PC-3 (cell line): ENCODE measurements at regions not wholly inside any gene's neighbourhood (a gene's known extent, or its start where the extent isn't known, plus 50 kb on each side); places are given as distances from the start of the nearest gene placed in this dataset.

Experiments
- ATAC-seq: fragments of 200-7000 bp; cut with Tn5 transposase; 2 replicates; pipeline ENCODE4 v1.9.1; 2020; ENCODE audit warnings: mild to moderate bottlenecking, moderate library complexity
- BruUV-seq: library from RNA; stranded (reverse); fragments of 400-500 nt; replicated peaks from 2 replicates; lab custom pipeline; 2021; lab: Mats Ljungman, UMichigan
- CTCF ChIA-PET: fragments of 300-600 bp; sonication (Branson Sonifier 250); formaldehyde crosslinking; loops from one replicate; lab custom pipeline; 2022; ENCODE audit warnings: antibody characterized with exemption; lab: Charles Lee
- POLR2A ChIA-PET: fragments of 300-600 bp; sonication (Branson Sonifier 250); formaldehyde crosslinking; loops from one replicate; lab custom pipeline; 2022; ENCODE audit warnings: antibody characterized with exemption; ENCODE audit not compliant: unreplicated experiment; lab: Charles Lee
- DNase-seq: peaks from one replicate; pipeline ENCODE4 v3.0.0-alpha.2; 2015
- H2AFZ ChIP-seq: fragments of 300-600 bp; sonication (generic); 2 replicates; pipeline ENCODE4 v1.6.0; 2016; ENCODE audit warnings: antibody characterized with exemption, low read length
- H3F3A ChIP-seq: fragments of 300-600 bp; sonication (generic); one replicate; pipeline ENCODE4 v1.6.0; 2017; ENCODE audit warnings: antibody characterized with exemption, low read length, control low read depth, mild to moderate bottlenecking; ENCODE audit not compliant: unreplicated experiment
- H3K27ac ChIP-seq: fragments of 300-600 bp; sonication (generic); 2 replicates; pipeline ENCODE4 v1.5.1; 2016; ENCODE audit warnings: mild to moderate bottlenecking, low read length
- H3K27me3 ChIP-seq: fragments of 300-600 bp; sonication (generic); 2 replicates; pipeline ENCODE4 v1.6.1; 2016; ENCODE audit warnings: low read length, mixed read lengths
- H3K36me3 ChIP-seq: fragments of 300-600 bp; sonication (generic); 2 replicates; pipeline ENCODE4 v1.6.1; 2016; ENCODE audit warnings: low read depth, mixed run types, low read length, mixed read lengths
- H3K4me1 ChIP-seq: fragments of 300-600 bp; sonication (generic); 2 replicates; pipeline ENCODE4 v1.5.1; 2016; ENCODE audit warnings: low read length; ENCODE audit not compliant: insufficient read depth
- H3K4me2 ChIP-seq: fragments of 300-600 bp; sonication (generic); 2 replicates; pipeline ENCODE4 v1.6.0; 2016; ENCODE audit warnings: low read length
- H3K4me3 ChIP-seq: fragments of 300-600 bp; sonication (generic); 2 replicates; pipeline ENCODE4 v1.5.1; 2016; ENCODE audit warnings: mild to moderate bottlenecking, low read length, mixed read lengths
- H3K79me2 ChIP-seq: fragments of 300-600 bp; sonication (generic); 2 replicates; pipeline ENCODE4 v1.6.1; 2017; ENCODE audit warnings: low read length, mixed read lengths
- H3K9ac ChIP-seq: fragments of 300-600 bp; sonication (generic); 2 replicates; pipeline ENCODE4 v1.6.0; 2016; ENCODE audit warnings: mild to moderate bottlenecking, low read length
- H3K9me2 ChIP-seq: fragments of 300-600 bp; sonication (generic); replicated peaks from 2 replicates; pipeline ENCODE4 v1.6.1; 2016; ENCODE audit warnings: mixed run types, low read length, mixed read lengths
- H3K9me3 ChIP-seq: fragments of 300-600 bp; sonication (generic); 2 replicates; pipeline ENCODE4 v1.6.1; 2016; ENCODE audit warnings: low read length, mixed read lengths
- H4K20me1 ChIP-seq: fragments of 300-600 bp; sonication (generic); 2 replicates; pipeline ENCODE4 v1.6.1; 2016; ENCODE audit warnings: low read length, mixed read lengths
- CTCF ChIP-seq: fragments of 300-600 bp; sonication (generic); conservative IDR thresholded peaks from 2 replicates; pipeline ENCODE4 v1.5.1; 2017; ENCODE audit warnings: antibody characterized with exemption, low read depth, mild to moderate bottlenecking, low read length
- EZH2 ChIP-seq: fragments of 300-600 bp; sonication (generic); IDR thresholded peaks from one replicate; pipeline ENCODE4 v1.6.1; 2017; ENCODE audit warnings: antibody characterized with exemption, mild to moderate bottlenecking, low read length; ENCODE audit not compliant: unreplicated experiment
- EZH2phosphoT487 ChIP-seq: fragments of 300-600 bp; sonication (generic); IDR thresholded peaks from 2 replicates; pipeline ENCODE4 v1.6.1; 2018; ENCODE audit warnings: mild to moderate bottlenecking, antibody characterized with exemption, low read length, borderline replicate concordance
- intact Hi-C: fragments of 100-400 bp; cut with micrococcal nuclease; formaldehyde crosslinking; loops from 2 replicates; pipeline ENCODE4 v1.9.0; 2023

- no TSS peak for BruUV-seq
- Histone ChIP-seq H3K9me3 (no peaks in the 10 kb centered on the region), H3K9me2 (no peaks in the 10 kb centered on the region), H3K9ac (no peak overlapping the region), H4K20me1 (no peaks in the 10 kb centered on the region), H3F3A (no peaks in the 10 kb centered on the region), H3K27me3 (0 out of 2 replicates have a peak, but pooled peaks cover 6% of the 10 kb centered on the region), H3K4me3 (no peak overlapping the region), H3K79me2 (no peaks in the 10 kb centered on the region), H2AFZ (no peak overlapping the region), H3K36me3 (no peaks in the 10 kb centered on the region), H3K27ac (no peak overlapping the region), H3K4me1 (no peaks in the 10 kb centered on the region), H3K4me2 (no peak overlapping the region)
- POLR2A ChIA-PET = no interaction called here
- DNase-seq (no peak), ATAC-seq (no peak)
- CTCF ChIA-PET = no interaction called here
- intact Hi-C loops = no loop called here
- TF ChIP-seq CTCF (no peak), EZH2phosphoT487 (no peak), EZH2 (no peak)
Observed at GRCh38 chr4:18401868-18402267, 380.3 kb upstream of the LCORL start.

GRCh38 chr4:18401425-18401824 lies 379.9 kb upstream of the LCORL start:
- ATAC-seq = no peak
- Histone ChIP-seq H3K4me2 (no peak overlapping the region), H3K27ac (no peak overlapping the region), H3K9me3 (no peaks in the 10 kb centered on the region), H3F3A (no peaks in the 10 kb centered on the region), H3K4me1 (no peaks in the 10 kb centered on the region), H3K79me2 (no peaks in the 10 kb centered on the region), H3K9ac (no peak overlapping the region), H3K9me2 (no peaks in the 10 kb centered on the region), H2AFZ (no peak overlapping the region), H3K36me3 (no peaks in the 10 kb centered on the region), H3K27me3 (0 out of 2 replicates have a peak, but pooled peaks cover 6% of the 10 kb centered on the region), H3K4me3 (no peak overlapping the region), H4K20me1 (no peaks in the 10 kb centered on the region)
- no TSS peak for BruUV-seq
- intact Hi-C loops = no loop called here
- ChIA-PET CTCF (no interaction called here), POLR2A (no interaction called here)
- no peak for TF ChIP-seq EZH2
- TF ChIP-seq CTCF = no peak
- no peak for TF ChIP-seq EZH2phosphoT487
- DNase-seq = no peak

- no TSS peak for BruUV-seq
- H3F3A ChIP-seq = no peaks in the 10 kb centered on the region
- H3K9me3 ChIP-seq = no peaks in the 10 kb centered on the region
- TF ChIP-seq EZH2phosphoT487 (no peak), EZH2 (no peak), CTCF (no peak)
- ATAC-seq = no peak
- no peak overlapping the region for H3K4me3 ChIP-seq
- H3K36me3 ChIP-seq = no peaks in the 10 kb centered on the region
- no peaks in the 10 kb centered on the region for H3K4me1 ChIP-seq
- no peaks in the 10 kb centered on the region for H3K79me2 ChIP-seq
- H3K27me3 ChIP-seq = 0 out of 2 replicates have a peak, but pooled peaks cover 6% of the 10 kb centered on the region
- ChIA-PET CTCF (no interaction called here), POLR2A (no interaction called here)
- no peak overlapping the region for H3K4me2 ChIP-seq
- no peaks in the 10 kb centered on the region for H4K20me1 ChIP-seq
- intact Hi-C loops = no loop called here
- H2AFZ ChIP-seq = no peak overlapping the region
- H3K9ac ChIP-seq = no peak overlapping the region
- no peaks in the 10 kb centered on the region for H3K9me2 ChIP-seq
- H3K27ac ChIP-seq = no peak overlapping the region
- no peak for DNase-seq
Observed at GRCh38 chr4:18398661-18399060, 377.1 kb upstream of the LCORL start.
